HL-60 (cell line): ENCODE measurements at regions not wholly inside any gene's neighbourhood (a gene's known extent, or its start where the extent isn't known, plus 50 kb on each side); places are given as distances from the start of the nearest gene placed in this dataset.

ENCODE experiments used
- GABPA ChIP-seq: IDR thresholded peaks from 2 replicates; pipeline ENCODE4 v1.6.1; 2012; ENCODE audit warnings: low read depth
- POLR2AphosphoS5 ChIP-seq: IDR thresholded peaks from 2 replicates; pipeline ENCODE4 v1.6.1; 2012; ENCODE audit warnings: low read depth
- REST ChIP-seq: IDR thresholded peaks from 2 replicates; pipeline ENCODE4 v1.6.1; 2012; ENCODE audit warnings: low read depth; ENCODE audit not compliant: insufficient replicate concordance
- TF ChIP-seq, protein P1 (sequence below): IDR thresholded peaks from one replicate; pipeline ENCODE4 v1.5.1; 2011; ENCODE audit warnings: low read length, control low read depth, inconsistent platforms; ENCODE audit not compliant: insufficient read depth

- TF ChIP-seq, protein P1, sequence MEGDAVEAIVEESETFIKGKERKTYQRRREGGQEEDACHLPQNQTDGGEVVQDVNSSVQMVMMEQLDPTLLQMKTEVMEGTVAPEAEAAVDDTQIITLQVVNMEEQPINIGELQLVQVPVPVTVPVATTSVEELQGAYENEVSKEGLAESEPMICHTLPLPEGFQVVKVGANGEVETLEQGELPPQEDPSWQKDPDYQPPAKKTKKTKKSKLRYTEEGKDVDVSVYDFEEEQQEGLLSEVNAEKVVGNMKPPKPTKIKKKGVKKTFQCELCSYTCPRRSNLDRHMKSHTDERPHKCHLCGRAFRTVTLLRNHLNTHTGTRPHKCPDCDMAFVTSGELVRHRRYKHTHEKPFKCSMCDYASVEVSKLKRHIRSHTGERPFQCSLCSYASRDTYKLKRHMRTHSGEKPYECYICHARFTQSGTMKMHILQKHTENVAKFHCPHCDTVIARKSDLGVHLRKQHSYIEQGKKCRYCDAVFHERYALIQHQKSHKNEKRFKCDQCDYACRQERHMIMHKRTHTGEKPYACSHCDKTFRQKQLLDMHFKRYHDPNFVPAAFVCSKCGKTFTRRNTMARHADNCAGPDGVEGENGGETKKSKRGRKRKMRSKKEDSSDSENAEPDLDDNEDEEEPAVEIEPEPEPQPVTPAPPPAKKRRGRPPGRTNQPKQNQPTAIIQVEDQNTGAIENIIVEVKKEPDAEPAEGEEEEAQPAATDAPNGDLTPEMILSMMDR: no peak
- TF ChIP-seq POLR2AphosphoS5: no peak
- TF ChIP-seq GABPA: no peak
- no peak for TF ChIP-seq REST
Observed at GRCh38 chr10:21010615-21011014, 113.5 kb upstream of the NEBL start.
